Pancreas (tissue), 10 donors: ENCODE measurements at regions not wholly inside any gene's neighbourhood (a gene's known extent, or its start where the extent isn't known, plus 50 kb on each side); places are given as distances from the start of the nearest gene placed in this dataset.
A peak's percentile ranks its signal among the peaks of the same experiment; 100 is the strongest.

Experiments used
- ATAC-seq, 4 donors: fragments of 200-7000 bp; cut with Tn5 transposase; one replicate each; pipeline versions ENCODE4 v1.8.0 to v1.9.1; 2020; ENCODE audit warnings: mild to moderate bottlenecking in 4 of 4, moderate library complexity in 4 of 4
- DNase-seq, 6 donors: peaks; one replicate each; pipeline ENCODE4 v3.0.0-alpha.2; 2020
- FAIRE-seq: peaks from 2 replicates; lab custom pipeline; 2012; peaks lifted over from hg19 to GRCh38; lab: Jason Lieb, UNC
- H3K27ac ChIP-seq, 4 donors: fragments of 200-600 bp; sonication (generic); 1 replicate in 3 of 4; 2 replicates in 1 of 4; pipeline versions ENCODE4 v1.5.0 to v1.8.0; 2020
- H3K27me3 ChIP-seq, 4 donors: fragments of 200-600 bp; one replicate each; pipeline ENCODE4 v1.8.0; 2021
- H3K36me3 ChIP-seq, 3 donors: fragments of 200-600 bp; sonication (generic) in 1 of 3; one replicate each; pipeline versions ENCODE4 v1.5.0 to v1.8.0; 2020 to 2021
- H3K4me1 ChIP-seq, 3 donors: fragments of 200-600 bp; one replicate each; pipeline ENCODE4 v1.8.0; 2021
- H3K4me3 ChIP-seq, 4 donors: fragments of 200-600 bp; sonication (generic) in 2 of 4; one replicate each; pipeline versions ENCODE4 v1.5.0 to v1.8.0; 2020 to 2021
- H3K9me3 ChIP-seq, 4 donors: fragments of 200-600 bp; one replicate each; pipeline ENCODE4 v1.8.0; 2021
- WGBS, 2 donors: extraction: QIAGEN DNeasy Blood & Tissue Kit; methylation state at CpG; one replicate each; pipeline ENCODE4 v1.1.7; 2013; 5-methylcytosine and 5-hydroxymethylcytosine counted together
- intact Hi-C, 3 donors: fragments of 100-400 bp; cut with DNase I; formaldehyde crosslinking; loops; one replicate each; pipeline versions ENCODE4 v1.11.1 to v1.14.2; 2022
- TF ChIP-seq, protein P1 (sequence below), 4 donors: fragments of 200-600 bp; sonication (generic) in 3 of 4; IDR thresholded peaks; one replicate each; pipeline versions ENCODE4 v1.5.0 to v1.8.0; 2021; ENCODE audit warnings: antibody characterized with exemption in 4 of 4
- donor health status: healthy with polysubstance abuse.
- donor health status: DM: no; HTN: no; CAD: no; lungs with moderate emphysema.
- donor health status: DM: no; HTN: no; CAD: no.
- donor health status: control.
- donor health status: control.
- donor health status: Bipolar disorder and iron deficiency.
- donor health status: DM: yes; HTN: yes; CAD: no.
- donor health status: DM: no; HTN: no; CAD: no.
- donor health status: DM: no; HTN: no; CAD: no.
- donor health status: DM: yes; HTN: yes; CAD: no.

DNA sequence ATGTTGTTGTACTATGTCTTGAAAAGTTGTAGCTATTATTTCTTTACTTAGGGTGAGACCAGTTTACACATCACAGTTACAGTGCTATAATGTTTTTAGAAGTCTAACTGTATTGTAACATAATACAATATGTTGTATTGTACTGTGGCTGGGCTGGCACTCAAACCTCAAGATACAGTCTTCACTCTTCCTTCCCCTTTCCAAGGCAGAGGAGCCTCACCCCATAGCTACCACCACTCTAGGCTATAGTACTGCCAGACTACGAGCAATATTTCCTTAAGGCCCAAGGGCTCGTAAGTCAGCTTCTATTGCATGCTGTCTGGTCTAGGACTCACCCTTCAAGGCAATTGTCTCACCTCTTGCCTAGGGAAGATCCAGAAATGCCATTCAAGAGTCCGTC, 597.7 kb downstream of the OTOL1 start:
- WGBS, 2 donors: 47 to 74% methylated on average over 3 of the region's 3 CpGs
- Histone ChIP-seq H3K4me1 (no peaks in the 10 kb centered on the region), H3K4me3 (no peak overlapping the region), H3K27ac (no peak overlapping the region), H3K36me3 (no peaks in the 10 kb centered on the region), H3K27me3 (no peaks in the 10 kb centered on the region), H3K9me3 (no peaks in the 10 kb centered on the region)
- DNase-seq (no peak), FAIRE-seq (no peak), ATAC-seq (no peak)
- TF ChIP-seq, protein P1, sequence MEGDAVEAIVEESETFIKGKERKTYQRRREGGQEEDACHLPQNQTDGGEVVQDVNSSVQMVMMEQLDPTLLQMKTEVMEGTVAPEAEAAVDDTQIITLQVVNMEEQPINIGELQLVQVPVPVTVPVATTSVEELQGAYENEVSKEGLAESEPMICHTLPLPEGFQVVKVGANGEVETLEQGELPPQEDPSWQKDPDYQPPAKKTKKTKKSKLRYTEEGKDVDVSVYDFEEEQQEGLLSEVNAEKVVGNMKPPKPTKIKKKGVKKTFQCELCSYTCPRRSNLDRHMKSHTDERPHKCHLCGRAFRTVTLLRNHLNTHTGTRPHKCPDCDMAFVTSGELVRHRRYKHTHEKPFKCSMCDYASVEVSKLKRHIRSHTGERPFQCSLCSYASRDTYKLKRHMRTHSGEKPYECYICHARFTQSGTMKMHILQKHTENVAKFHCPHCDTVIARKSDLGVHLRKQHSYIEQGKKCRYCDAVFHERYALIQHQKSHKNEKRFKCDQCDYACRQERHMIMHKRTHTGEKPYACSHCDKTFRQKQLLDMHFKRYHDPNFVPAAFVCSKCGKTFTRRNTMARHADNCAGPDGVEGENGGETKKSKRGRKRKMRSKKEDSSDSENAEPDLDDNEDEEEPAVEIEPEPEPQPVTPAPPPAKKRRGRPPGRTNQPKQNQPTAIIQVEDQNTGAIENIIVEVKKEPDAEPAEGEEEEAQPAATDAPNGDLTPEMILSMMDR (IDR thresholded peaks at IDR 0.05): no peak
- intact Hi-C loops: no loop called here

DNA sequence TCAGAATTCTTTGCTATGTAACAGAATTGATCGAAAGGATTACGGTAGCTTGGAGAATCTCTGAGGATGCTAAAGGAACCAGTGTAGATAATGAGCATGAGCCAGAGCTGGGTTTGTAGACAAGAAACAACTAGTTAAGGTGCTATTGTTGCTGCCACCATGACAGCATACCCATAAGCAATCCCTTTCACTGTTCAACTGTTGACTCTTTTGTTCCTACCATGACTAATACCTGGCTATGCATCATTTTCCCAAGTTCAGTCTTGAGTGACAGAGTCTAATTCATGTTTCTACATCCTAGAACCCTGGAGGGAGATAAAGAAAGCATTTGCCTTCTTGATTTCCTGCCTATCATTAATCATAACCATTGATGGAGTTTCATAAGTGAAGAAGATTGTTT, 600.3 kb downstream of the OTOL1 start:
- WGBS, 2 donors: 28 to 61% methylated on average over 2 of the region's 2 CpGs
- FAIRE-seq (no peak), ATAC-seq (no peak), DNase-seq (no peak)
- Histone ChIP-seq H3K27me3 (no peaks in the 10 kb centered on the region), H3K9me3 (no peaks in the 10 kb centered on the region), H3K4me1 (no peaks in the 10 kb centered on the region), H3K36me3 (no peaks in the 10 kb centered on the region), H3K27ac (no peak overlapping the region), H3K4me3 (no peak overlapping the region)
- intact Hi-C loops: no loop called here
- TF ChIP-seq, protein P1 (IDR thresholded peaks at IDR 0.05): no peak

DNA sequence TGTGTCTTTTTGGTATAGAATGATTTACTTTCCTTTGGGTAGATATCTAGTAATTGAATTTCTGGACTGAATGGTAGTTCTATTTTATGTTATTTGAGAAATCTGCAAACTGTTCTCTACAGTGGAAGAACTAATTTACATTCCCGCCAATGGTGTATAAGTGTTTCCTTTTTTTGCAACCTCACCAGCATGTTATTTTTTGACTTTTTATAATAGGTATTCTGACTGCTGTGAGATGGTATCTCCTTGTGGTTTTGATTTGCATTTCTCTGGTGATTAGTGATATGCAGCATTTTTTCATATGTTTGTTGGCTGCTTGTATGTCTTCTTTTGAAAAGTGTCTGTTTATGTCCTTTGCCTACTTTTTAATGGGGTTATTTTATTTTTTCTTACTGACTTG, 607.2 kb downstream of the OTOL1 start:
- Histone ChIP-seq H3K36me3 (no peaks in the 10 kb centered on the region), H3K9me3 (no peaks in the 10 kb centered on the region), H3K27ac (no peak overlapping the region), H3K27me3 (no peaks in the 10 kb centered on the region), H3K4me1 (no peaks in the 10 kb centered on the region), H3K4me3 (no peak overlapping the region)
- intact Hi-C loops: no loop called here
- DNase-seq (no peak), FAIRE-seq (no peak), ATAC-seq (no peak)
- 50 to 70% methylated on average over 1 of the region's 1 CpG for WGBS, 2 donors
- TF ChIP-seq, protein P1 (IDR thresholded peaks at IDR 0.05): no peak

DNA sequence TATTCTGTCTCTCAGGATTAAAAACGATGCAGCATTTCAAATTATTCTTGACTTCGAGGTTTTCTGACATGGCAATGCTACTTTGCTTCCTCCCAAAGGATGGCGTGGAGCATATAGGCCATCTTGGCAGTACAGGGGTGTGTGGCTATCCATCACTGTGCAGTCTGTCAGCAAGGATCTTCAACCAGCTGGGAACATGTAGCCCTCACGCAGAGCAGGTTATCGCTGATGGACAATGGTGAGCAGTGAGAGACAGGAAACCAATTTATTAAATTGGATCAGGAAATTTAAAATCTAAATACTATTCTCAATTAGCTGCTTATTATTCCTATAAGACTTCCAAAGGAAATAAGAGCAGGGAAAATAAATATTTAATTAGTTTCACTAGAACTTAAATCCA, 615.3 kb downstream of the OTOL1 start:
- no peak for ATAC-seq

DNA sequence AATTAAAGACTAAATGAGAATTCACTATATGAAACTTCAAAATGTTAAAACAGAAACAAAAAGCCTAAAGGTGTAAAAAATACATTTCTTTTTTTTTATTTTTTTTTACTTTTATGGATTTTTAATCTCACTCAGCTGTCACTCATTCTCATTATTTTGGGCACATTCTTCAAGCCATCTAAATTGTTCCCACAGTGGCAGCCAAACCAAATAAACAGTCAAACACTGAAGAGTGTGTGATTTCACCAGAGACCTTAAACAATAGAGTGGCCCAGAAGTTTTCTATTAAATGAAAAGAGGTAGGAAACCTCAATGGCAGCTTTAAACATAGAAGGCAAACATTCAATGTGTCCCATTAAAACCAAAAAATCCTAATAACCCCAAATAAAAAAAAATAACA, 616.1 kb downstream of the OTOL1 start:
- Histone ChIP-seq H3K4me1 (no peaks in the 10 kb centered on the region), H3K36me3 (no peaks in the 10 kb centered on the region), H3K9me3 (no peaks in the 10 kb centered on the region), H3K4me3 (no peak overlapping the region), H3K27me3 (no peaks in the 10 kb centered on the region), H3K27ac (no peak overlapping the region)
- TF ChIP-seq, protein P1 (IDR thresholded peaks at IDR 0.05): no peak
- peak in 1 of 4 donors; percentile 51 for ATAC-seq
- intact Hi-C loops: no loop called here
- FAIRE-seq: no peak
- DNase-seq: no peak

More for the DNA sequence above, 615.3 kb downstream of the OTOL1 start:
- H3K4me1 ChIP-seq: no peaks in the 10 kb centered on the region
- 62 to 73% methylated on average over 5 of the region's 5 CpGs for WGBS, 2 donors
- FAIRE-seq: no peak
- TF ChIP-seq, protein P1 (IDR thresholded peaks at IDR 0.05): no peak
- H3K27me3 ChIP-seq: no peaks in the 10 kb centered on the region
- no peak for DNase-seq
- no peaks in the 10 kb centered on the region for H3K36me3 ChIP-seq
- H3K27ac ChIP-seq: no peak overlapping the region
- H3K4me3 ChIP-seq: no peak overlapping the region
- intact Hi-C loops: no loop called here
- H3K9me3 ChIP-seq: no peaks in the 10 kb centered on the region
